ENCODE measurements at regions not wholly inside any gene's neighbourhood (a gene's known extent, or its start where the extent isn't known, plus 50 kb on each side); places are given as distances from the start of the nearest gene placed in this dataset.

DNA sequence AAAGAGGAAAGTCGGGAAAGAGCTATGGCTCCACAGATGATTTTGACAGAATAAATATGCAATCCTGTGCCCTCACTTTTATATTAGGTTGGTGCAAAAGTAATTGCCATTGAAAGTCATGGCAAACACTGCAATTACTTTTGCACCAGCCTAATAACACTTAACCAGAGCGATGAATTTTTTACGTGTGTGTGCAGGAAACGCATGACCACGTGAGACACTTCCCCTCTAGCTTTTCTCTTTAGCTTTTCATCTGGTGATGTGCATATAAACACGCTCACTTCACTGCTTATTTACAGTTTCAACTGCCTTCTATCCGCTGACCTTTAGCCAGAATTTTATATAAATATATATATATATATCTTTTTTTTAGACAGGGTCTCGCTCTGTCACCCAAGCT is 216.3 kb upstream of the PSMD7 start:
- H3K4me3 ChIP-seq (ENCODE audit: low read depth, low read length), result no peak overlapping the region
- TF ChIP-seq CTCF (IDR thresholded peaks at IDR 0.05; ENCODE audit: low read depth, low read length), result no peak

DNA sequence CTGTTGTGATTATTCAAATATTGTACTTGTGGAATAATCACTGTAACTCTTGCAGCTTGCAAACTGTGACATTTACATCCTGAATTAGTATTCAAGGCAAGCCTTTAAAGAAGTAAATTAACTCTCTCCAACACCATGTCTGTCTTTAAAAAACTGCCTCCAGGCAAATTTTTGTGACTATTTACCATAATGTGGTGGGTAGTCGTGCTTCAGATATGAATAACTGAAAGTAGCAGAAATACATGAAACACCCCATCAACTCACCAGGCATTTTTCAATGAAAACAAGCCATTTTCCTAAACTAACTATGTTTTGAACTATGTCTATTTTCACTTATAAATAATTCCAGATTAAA is 217.4 kb upstream of the PSMD7 start:
- no peak for TF ChIP-seq CTCF (IDR thresholded peaks at IDR 0.05; ENCODE audit: low read depth, low read length)
- no peak overlapping the region for H3K4me3 ChIP-seq (ENCODE audit: low read depth, low read length)

- H3K4me3 ChIP-seq (ENCODE audit: low read depth, low read length), result no peak overlapping the region
- TF ChIP-seq CTCF (IDR thresholded peaks at IDR 0.05; ENCODE audit: low read depth, low read length), result no peak
Measured at GRCh38 chr16:74078511-74079231, 217.9 kb upstream of the PSMD7 start.

- H3K4me3 ChIP-seq (ENCODE audit: low read depth, low read length), result no peak overlapping the region
- no peak for TF ChIP-seq CTCF (IDR thresholded peaks at IDR 0.05; ENCODE audit: low read depth, low read length)
Measured at GRCh38 chr16:74076568-74076967, 220.0 kb upstream of the PSMD7 start.

GRCh38 chr16:74075393-74075792 is 221.2 kb upstream of the PSMD7 start:
- no peak for TF ChIP-seq CTCF (IDR thresholded peaks at IDR 0.05; ENCODE audit: low read depth, low read length)
- H3K4me3 ChIP-seq (ENCODE audit: low read depth, low read length), result no peak overlapping the region

DNA sequence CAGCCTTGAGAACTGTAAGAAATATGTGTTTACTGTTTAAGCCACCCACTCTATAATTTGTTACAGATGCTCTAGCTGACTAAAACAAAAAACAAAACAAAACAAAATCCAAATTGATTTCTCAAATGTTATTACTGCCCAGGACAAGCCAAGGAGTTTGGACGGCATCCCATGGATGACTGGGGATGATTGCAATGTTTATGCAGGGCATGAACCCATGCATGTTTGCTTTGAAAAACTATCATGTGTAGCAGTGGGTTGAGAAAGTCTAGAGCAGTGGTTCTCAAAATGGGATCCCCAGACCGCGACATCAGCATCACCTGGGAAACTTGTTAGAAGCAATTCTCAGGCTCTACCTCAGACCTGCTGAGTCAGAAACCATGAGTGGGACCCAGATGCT is 223.2 kb upstream of the PSMD7 start:
- TF ChIP-seq CTCF (IDR thresholded peaks at IDR 0.05; ENCODE audit: low read depth, low read length), result no peak
- no peak overlapping the region for H3K4me3 ChIP-seq (ENCODE audit: low read depth, low read length)

- no peak overlapping the region for H3K4me3 ChIP-seq (ENCODE audit: low read depth, low read length)
- no peak for TF ChIP-seq CTCF (IDR thresholded peaks at IDR 0.05; ENCODE audit: low read depth, low read length)
Measured at GRCh38 chr16:74071996-74072535, 224.5 kb upstream of the PSMD7 start.

All from WI38 (cell line).